GM21447 (cell line): ENCODE measurements at regions not wholly inside any gene's neighbourhood (a gene's known extent, or its start where the extent isn't known, plus 50 kb on each side); places are given as distances from the start of the nearest gene placed in this dataset.
"Not testable (repeated sequence)": the region's sequence is repeated elsewhere in the genome, so short reads cannot be mapped to it uniquely, and the experiment has no call there.

Source experiments
- ATAC-seq: cut with Tn5 transposase; IDR thresholded peaks from one replicate; pipeline ENCODE4 v1.9.1; 2021; ENCODE audit not compliant: unreplicated experiment

DNA sequence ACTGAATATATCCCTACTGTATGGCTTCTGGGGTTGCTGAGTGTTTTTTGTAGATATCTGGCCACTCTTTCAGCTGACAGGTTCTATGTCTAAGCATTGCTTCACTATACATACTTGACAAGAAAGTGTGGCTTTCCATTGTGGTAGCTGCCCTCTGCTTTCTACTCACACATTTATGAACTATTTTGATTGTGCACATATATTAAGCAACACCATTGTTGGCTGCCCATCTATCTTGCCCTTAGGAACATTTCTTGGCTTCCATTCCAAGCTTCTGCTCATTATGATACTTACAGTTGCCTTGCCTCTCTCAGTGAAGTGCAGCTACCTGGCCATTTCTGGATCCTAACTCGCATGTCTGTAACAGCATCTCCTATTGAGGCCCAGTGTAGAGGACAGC is 153.6 kb upstream of the MOCS2 start:
- no peak for ATAC-seq

DNA sequence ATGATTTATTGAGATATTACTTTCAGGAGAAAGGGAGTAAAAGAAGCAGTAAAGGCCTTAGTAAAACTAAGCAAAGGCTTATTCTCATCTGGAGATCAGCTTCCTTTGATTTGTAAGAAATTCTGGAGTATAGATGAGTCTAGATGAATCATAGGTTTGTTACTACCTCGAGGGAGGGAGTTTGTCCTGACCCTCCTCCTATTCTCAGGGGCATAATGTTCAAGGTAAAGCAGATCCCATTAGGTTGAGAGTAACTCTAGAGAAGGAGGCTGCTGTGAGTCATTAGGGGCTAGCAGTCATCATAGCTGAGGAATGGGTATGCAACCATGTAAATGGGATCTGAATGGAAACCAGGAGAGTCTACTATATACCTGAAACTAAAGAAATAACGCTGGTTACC is 155.5 kb upstream of the MOCS2 start:
- ATAC-seq, result no peak

DNA sequence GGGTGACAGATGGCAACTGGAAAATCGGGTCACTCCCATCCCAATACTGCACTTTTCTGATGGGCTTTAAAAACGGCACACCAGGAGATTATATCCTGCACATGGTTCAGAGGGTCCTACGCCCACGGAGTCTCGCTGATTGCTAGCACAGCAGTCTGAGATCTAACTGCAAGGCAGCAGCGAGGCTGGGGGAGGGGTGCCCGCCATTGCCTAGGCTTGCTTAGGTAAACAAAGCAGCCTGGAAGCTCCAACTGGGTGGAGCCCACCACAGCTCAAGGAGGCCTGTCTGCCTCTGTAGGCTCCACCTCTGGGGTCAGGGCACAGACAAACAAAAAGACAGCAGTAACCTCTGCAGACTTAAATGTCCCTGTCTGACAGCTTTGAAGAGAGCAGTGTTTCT is 158.7 kb upstream of the MOCS2 start:
- ATAC-seq, result not testable (repeated sequence)

DNA sequence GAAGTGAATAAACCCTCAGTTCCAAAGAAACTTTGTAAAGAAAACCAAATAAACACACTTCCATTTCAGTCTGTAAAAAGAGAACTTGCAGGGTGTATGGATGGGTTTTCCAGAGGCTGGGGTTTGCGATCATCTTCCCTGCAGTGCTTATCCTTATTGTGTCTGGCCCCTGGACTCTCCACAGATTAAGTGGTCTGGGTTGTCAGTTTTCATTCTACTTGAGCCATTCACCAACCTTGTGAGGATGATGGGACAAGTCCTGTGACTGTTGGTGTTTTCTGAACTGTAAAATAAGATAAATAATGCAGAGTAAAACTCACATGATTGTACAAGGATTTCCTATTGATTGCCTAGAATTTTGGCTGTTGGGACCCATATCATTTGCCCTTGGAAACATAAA is 166.1 kb upstream of the MOCS2 start:
- no peak for ATAC-seq

DNA sequence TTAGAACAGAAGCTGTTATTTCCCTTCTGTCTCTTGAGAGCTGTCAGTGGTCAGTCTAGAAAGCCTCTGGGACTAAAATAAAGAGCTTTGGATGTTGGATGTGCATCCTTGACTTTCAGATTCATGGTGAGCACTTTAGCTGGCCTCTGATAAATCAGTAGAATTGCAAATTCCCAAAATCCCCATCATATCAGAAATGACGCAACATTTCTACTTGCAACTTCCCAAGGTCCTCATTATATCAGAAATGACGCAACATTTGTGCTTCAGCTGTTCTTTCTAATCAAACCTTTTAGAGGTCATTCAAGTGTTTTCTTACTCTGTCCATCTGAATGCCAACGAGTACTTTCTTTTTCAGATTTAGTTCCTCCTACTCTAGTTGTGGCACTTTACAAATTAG is 167.3 kb upstream of the MOCS2 start:
- ATAC-seq, result no peak

DNA sequence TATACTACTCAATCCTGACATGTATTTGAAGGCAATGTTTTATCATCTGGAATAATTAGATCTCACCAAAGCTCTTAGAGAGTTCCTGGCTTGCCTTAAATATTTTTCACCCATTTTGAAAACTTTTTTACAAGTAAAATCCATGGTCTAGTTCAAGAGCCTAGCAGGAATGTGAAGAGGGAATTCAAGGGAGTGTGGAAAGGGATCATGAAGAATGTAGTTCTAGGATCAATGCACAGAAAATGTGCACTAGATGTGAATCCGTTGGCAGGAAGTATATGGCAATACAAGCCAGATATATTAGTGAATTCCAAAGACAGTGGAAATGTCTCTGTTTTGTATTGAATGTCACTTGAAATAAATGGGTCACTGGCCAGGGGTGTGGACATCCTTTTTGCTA is 167.9 kb upstream of the MOCS2 start:
- no peak for ATAC-seq

DNA sequence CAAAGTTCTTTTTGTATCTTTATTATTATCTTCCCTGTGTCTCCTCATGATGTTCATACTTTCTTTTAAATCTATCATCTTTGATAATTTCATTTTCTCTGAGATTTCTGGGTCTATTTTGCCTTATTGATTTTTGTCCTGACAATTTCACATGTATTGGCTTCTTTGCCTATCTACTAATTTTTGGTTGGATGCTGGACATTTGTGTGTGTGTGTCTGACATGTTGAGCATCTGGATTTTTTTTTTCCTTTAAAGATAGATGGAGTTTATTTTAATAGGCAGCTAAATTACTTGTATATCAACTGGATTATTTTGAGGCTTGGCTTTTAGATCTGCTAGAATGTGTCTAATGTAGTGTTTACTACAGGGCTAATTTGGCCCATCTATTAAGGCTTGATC is 178.0 kb upstream of the MOCS2 start:
- ATAC-seq, result no peak

DNA sequence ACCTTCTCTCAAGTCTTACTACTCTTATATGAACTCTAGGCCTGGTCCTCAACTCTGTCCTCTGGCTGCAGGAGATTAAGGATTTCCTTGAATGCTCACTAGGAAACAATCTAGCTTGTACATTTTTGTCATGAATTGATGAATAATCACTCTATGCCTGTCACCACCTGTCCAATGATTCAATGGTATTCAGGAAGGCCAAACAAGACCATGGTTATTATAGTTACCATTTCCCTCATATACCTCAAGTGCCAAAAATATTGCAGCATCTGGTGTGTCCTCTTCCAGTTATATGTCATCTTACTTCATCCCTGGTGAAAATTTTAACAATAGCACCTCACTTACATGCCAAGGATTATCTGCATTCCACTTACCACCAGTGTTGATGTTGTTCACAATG is 179.0 kb upstream of the MOCS2 start:
- ATAC-seq, result no peak

DNA sequence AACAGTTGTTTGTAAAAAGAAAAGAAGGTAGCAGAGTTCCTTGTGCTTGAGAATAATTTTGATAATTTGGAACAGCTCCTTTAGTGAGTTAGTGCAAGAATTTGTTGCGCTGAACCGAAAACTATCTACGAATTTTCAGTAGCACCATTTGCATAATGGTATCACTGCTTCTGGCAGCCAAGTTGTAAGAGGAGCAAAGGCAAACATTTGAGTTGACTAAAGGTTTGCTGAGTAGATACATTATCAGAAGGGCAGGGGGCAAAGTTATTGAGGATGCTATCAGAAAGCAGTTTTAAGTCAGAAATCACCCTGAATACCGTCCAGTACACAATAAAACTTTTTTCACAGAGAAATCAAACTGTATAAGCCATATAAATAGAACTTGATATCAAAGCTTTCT is 181.5 kb upstream of the MOCS2 start:
- no peak for ATAC-seq

DNA sequence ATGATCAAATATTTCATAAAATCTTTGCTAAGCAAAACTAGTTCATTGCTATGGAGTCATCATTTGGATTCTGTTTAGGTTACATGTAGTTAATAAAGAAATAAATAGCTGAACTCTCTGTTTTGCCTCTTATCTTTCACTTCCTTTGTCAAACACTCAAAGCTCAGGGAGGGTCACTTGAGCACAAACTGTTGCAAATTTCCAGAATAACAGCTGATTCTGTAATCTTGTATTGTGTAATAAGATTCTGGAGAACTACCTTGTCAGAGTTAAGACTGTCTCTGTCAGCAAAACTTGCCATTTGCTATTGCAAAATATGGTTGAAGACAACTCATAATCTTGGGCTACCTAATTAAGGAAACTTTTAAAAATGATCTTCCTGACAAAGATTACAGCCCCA is 182.0 kb upstream of the MOCS2 start:
- no peak for ATAC-seq

DNA sequence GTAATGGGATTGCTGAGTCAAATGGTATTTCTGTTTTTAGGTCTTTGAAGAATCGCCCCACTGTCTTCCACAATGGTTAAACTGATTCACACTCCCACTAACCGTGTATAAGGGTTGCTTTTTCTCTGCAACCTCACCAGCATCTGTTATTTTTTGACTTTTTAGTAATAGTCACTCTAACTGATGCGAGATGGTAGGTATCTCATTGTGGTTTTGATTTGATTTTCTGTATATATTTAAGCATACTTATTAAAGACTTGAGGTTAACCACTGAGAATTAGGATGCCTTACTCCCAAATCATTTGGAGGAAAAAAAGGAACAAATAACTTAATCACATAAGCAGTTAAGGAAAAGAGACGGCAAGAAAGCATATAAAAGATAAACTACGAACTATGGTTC is 181.6 kb upstream of the FST start:
- no peak for ATAC-seq

DNA sequence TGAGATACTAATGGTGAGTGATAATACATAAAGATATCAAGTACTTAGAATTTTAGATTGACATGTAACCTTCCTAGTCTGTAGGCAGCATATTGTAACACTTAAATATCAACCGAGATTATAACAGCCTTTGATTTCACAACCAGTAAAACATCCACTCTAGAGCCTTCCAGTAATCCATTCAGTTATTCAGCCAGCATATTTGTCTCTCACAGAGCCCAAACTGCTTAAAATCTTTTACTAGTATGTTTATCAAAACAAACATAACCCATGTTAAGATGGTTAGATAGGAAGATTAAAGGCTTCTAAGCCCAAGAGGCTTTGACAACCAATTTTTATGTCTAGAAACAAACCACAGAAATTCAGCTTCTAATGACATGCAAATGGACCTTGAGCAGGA is 177.9 kb upstream of the FST start:
- ATAC-seq, result no peak

DNA sequence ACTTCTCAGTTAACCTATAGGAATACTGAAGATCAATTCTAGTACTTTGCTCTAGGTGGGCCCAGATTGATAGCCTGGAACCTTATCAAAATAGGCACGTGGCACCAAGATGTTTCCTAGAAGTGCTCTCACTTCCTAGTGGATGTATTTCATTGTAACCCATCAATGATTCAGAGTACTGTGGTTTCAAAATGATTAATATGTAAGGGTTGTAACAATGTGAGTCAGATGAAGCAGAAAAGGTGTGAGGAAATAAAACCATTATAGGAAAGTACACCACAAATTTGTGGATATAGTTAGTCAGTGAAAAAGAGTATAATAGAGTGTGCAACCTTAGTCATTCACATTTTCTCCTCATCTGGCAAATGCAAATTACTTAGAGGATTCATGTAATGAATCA is 177.3 kb upstream of the FST start:
- no peak for ATAC-seq

DNA sequence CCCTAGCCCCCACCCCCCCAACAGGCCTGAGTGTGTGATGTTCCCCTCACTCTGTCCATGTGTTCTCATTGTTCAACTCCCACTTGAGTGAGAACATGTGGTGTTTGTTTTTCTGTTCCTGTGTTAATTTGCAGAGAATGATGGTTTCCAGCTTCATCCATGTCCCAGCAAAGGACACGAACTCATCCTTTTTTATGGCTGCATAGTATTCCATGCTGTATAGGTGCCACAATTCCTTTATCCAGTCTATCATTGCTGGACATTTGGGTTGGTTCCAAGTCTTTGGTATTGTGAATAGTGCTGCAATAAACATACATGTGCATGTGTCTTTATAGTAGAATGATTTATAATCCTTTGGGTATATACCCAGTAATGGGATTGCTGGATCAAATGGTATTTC is 175.1 kb upstream of the FST start:
- ATAC-seq, result not testable (repeated sequence)

DNA sequence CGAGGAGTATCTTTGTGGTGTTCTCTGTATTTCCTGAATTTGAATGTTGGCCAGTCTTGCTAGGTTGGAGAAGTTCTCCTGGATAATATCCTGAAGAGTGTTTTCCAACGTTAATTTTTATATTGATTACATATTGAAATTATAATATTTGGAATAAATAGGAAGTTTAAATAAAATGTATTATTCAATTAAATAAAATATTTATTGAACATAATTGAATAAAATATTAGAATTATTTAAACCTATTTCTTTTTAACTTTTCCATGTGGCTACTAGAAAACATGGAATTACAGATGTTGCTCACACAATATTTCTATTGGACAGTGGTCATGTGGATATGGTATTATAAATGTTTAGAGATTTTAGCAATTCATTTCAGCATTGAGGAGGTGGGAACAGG is 170.8 kb upstream of the FST start:
- ATAC-seq, result no peak

DNA sequence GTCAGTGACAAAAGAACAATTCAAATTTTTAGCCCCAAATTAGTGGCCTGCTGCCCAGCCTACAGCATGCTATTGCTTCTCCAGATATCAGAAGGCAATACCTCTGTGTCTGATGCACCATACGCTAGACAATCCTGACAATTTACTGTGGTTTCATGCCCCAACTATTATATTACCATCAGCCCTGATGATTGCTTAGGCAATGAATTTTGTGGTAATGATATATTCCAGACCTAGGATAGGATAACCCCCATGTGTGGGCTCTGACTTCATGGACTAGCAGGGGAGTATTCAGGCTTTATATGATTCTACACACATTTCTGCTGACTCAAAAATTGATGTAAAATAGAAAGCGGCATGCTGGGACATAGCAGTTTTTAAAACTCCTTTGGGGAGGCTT is 168.7 kb upstream of the FST start:
- no peak for ATAC-seq

DNA sequence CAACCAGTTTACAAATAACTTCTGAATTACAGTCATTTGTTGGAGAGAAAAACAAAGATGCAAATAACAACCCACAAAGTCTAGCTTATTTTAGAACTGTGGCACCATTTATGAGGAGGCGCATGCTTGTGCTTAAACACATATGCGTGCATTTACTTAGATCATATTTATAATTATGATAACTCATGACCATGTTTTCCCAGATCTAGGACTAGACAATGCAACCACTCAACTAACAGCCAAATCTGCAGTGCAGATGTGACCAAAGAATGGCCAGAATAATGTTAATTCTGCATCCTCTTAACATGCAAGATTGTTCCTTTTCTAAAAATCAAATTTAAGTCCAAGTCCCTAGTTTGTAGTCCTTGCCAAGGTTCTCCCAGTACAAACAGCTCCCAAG is 167.3 kb upstream of the FST start:
- ATAC-seq, result no peak

DNA sequence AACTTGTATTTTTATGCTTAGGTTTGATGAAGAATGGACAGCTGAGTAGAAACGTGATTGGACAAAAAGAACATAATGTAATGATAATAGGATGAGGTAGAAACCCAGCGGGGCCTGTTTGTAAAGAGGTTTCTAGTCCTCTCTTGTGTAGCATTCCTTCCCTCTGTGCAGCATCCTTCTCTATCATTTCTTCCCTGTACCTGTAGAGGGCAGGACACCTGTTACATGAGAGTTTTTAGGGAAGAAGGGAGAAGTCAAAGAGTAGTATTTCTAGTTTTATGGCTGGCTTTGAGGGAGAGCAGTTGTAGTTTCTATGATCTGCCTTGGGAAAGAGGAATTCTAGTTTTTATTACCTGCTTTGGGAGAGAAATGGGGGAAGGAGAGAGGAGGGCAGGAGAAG is 162.1 kb upstream of the FST start:
- ATAC-seq, result no peak

DNA sequence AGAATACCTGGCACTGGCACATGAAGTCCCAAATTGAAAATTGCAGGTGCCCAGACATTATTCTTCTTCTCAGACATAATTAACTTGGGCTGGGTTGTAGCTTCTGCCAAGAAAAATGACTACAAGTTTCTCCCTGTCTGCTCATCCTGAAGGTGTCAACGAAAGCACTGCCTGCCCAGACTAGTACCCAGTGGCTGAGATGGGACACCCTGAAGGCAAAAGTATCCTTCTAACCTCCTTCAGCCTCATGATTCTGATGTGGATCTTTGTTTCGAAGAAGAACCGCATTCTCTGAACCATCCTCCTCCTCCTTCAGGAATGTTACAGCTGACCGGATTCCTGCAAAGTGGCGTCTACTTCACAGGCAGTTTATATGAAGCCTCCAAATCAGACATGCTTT is 161.1 kb upstream of the FST start:
- ATAC-seq, result no peak

DNA sequence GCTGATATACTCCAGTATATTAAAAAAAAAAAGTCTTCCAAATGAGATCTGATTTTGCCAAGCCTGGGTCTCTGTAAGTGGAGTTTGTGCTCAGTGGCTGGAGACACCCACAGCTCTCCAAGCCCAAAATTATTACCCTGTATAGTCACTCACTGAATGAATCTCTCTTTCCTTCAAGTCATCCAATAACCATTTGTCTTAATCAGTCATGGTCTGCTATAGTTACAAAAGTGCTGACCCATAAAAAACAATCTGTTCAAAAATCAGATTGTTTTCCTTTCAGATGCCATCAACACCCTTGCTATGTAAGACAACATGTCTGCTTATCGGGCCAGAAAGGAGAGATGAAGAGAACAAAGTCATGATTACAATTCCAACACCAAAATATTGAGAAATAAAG is 159.4 kb upstream of the FST start:
- ATAC-seq, result no peak

DNA sequence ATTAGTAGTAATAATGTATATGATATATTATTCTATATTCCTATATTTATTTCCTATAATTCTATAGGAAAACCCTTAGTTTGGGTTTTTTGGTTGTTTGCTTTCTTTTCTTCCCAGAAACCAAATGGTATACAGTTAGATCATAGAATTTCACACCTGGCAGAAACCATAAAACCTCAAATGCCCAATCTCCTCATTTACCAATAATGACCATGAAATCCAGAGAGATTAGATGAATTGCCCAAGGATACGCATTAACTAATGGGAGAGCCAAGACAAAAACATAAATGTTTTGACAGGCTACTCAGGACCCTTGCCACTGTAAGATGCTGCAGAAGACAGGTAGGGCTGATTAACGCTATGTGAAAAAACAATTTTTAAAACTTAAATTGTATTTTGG is 158.7 kb upstream of the FST start:
- no peak for ATAC-seq

DNA sequence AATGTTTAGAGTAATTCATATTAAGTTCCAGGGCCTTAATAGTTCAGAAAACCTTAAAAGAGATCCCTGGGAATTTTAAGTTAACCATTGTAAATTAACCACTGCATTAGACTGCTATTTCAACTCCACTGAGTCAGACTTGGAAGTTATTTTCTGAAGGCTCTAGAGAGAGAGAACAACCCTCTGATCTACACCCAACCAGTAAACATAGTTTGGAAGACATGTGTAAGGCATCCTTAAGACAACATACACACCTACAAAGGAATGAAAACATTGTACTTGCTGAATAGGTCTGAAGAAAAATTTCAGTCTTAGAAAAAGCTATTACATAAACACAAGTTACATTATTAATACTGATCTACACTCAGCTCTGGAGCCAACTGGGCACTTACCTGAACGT is 158.2 kb upstream of the FST start:
- ATAC-seq, result no peak

DNA sequence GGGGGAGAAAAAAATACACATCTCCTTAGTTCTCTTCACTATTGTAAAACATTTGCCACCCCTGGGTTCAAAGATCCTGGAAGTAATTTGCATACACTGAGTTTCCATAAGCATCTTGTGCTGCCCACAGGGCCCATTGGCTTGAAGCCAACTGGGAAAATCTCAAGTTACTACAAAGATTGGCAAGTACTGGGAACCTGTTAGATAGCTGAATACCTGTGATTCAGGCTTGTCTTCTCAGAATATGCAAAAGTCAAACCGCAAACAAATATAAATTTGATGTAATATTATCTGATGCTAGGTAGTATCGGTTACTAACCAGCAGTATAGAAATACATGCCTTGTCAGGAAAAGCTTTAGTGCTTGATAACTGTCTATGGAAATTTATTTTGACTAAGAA is 156.9 kb upstream of the FST start:
- no peak for ATAC-seq

DNA sequence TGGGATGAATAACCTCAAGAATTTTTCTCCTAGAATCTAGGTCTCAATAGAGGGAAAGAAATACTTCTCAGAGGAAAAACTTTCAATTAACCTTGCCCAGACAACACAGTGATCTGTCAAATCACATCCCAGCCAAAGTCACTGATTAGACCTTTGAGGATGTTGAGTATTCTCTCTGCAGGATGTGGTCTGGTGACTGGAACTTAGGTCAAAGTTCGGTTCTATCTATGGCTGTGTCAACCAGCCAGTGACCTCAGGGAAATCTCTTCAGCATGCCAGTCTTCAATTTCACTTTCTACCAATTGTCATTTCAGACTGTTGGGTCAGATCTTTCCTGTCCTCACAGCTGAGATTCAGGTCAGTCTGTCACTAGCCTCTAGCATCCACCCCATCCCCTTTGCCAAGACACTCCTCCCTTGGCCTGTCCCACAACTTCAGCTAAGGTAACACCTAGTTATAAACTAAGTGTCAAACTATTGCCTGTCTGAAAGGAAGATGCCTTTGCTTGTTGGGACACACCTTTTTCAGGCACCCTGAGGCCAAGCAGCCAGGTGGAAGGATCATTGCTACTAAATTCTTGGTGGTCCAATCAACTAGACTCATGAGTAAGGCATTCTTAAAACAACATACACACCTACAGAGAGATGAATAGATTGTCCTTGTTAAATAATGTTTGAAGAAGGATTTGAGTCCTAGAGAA is 156.3 kb upstream of the FST start:
- no peak for ATAC-seq
